Fibroblast of mammary gland (primary cell): ENCODE measurements at regions not wholly inside any gene's neighbourhood (a gene's known extent, or its start where the extent isn't known, plus 50 kb on each side); places are given as distances from the start of the nearest gene placed in this dataset.
"Not testable (repeated sequence)": the region's sequence is repeated elsewhere in the genome, so short reads cannot be mapped to it uniquely, and the experiment has no call there.

Source experiments
- DNase-seq: peaks from one replicate; pipeline ENCODE4 v3.0.0-alpha.2; 2010; ENCODE audit warnings: low read depth
- H3K4me3 ChIP-seq: 2 replicates; pipeline ENCODE4 v1.5.1; 2011; ENCODE audit warnings: low read depth, mild to moderate bottlenecking, low read length, moderate library complexity; ENCODE audit not compliant: control insufficient read depth
- TF ChIP-seq, protein P1 (sequence below): conservative IDR thresholded peaks from 2 replicates; pipeline ENCODE4 v1.5.1; 2011; ENCODE audit warnings: low read depth, low read length, inconsistent platforms; ENCODE audit not compliant: control insufficient read depth, insufficient read depth

DNA sequence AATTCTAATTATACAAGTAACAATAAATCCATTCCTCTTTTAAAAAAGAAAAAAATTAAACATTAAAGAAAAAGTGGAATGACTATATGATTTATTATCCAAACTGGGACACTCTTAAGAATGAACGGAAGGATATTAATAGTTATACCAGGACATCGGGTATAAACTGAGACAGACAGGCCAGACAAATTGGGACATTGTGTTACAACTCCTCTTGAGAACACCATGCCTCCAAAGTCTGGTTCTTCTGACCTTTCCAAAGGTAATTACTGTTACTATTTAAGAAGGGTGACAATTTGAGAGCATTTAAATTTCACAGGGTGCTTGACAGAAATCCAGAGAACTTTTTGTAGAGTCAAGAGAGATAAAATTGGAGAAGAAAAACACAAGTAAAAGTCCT is 132.1 kb upstream of the MARCHF11 start:
- no peak for DNase-seq
- TF ChIP-seq, protein P1, sequence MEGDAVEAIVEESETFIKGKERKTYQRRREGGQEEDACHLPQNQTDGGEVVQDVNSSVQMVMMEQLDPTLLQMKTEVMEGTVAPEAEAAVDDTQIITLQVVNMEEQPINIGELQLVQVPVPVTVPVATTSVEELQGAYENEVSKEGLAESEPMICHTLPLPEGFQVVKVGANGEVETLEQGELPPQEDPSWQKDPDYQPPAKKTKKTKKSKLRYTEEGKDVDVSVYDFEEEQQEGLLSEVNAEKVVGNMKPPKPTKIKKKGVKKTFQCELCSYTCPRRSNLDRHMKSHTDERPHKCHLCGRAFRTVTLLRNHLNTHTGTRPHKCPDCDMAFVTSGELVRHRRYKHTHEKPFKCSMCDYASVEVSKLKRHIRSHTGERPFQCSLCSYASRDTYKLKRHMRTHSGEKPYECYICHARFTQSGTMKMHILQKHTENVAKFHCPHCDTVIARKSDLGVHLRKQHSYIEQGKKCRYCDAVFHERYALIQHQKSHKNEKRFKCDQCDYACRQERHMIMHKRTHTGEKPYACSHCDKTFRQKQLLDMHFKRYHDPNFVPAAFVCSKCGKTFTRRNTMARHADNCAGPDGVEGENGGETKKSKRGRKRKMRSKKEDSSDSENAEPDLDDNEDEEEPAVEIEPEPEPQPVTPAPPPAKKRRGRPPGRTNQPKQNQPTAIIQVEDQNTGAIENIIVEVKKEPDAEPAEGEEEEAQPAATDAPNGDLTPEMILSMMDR: no peak
- no peak overlapping the region for H3K4me3 ChIP-seq

- H3K4me3 ChIP-seq: no peak overlapping the region
- DNase-seq: no peak
- TF ChIP-seq, protein P1: no peak
Measured at GRCh38 chr5:16306812-16307211, 127.2 kb upstream of the MARCHF11 start.

DNA sequence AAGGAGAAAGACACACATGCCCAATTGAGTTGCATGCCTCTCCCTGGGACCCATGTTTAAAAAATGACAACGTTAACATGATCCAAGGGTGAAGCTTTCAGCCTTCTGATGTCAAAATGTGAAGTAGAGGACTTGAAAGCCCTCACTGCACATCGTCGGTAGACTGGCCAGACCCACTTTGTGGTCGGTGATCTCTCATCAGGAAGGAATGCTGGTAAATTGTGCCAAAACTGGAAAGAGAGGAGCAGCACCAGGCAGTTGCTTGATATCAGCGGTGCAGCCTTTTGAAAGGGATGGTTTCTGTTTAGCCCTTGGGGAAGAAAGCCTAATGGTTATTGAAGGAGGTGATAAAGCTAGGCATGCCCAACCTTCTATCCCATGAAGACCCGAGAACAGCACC is 125.3 kb upstream of the MARCHF11 start:
- H3K4me3 ChIP-seq: no peak overlapping the region
- peak; percentile 0 for DNase-seq
- TF ChIP-seq, protein P1: no peak

DNA sequence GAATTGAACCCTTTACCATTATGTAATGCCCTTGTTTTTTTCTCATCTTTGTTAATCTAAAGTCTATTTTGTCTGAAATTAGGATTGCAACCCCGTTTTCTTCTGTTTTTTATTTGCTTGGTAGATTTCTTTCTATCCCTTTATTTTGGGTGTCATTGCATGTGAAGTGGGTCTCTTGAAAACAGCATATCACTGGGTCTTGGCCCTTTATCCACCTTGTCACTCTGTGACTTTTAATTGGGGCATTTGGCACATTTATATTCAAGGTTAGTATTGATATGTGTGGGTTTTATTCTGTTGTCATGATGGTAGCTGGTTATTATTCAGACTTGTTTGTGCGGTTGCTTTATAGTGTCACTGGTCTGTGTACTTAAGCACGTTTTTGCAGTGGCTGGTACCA is 117.4 kb upstream of the MARCHF11 start:
- TF ChIP-seq, protein P1: no peak
- DNase-seq: no peak
- H3K4me3 ChIP-seq: no peak overlapping the region

GRCh38 chr5:16291894-16292293 is 112.3 kb upstream of the MARCHF11 start:
- TF ChIP-seq, protein P1: no peak
- H3K4me3 ChIP-seq: no peak overlapping the region
- no peak for DNase-seq

DNA sequence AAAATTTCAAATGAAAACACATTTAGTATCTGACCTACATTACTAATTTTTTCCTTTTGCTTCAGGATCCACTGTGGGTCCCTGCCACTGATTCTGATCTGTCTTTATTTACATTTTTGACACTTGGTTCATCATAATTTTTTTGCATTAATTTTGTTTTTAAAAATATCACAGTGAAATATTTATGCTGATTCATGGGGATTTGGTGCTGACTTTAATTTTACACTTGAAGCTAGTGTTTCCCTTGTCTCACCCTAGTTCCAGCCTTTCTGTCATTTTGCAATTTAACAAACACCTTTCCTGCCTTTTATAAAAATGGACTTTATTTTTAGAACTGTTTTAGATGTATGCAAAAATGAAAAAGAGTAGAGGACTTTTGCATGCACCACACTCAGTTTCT is 111.9 kb upstream of the MARCHF11 start:
- TF ChIP-seq, protein P1: no peak
- DNase-seq: no peak
- no peak overlapping the region for H3K4me3 ChIP-seq

DNA sequence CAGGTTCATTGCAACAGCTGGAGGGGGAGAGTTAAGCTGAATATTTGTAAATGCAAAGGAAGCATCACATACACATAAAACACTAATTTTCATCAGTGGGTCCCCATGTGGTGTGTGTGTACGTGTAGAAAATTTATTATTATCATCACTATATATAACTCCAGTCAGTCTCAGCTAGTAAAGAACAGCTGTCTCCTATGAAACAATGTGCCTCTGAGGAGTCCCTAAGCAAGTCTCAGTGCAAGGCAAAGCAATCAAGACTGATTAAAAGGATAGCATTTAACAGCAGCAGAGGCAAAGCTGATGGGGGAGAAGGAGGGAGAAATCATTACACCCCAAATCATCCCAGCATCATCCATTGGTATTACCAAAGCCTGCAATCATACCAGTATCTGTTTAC is 104.2 kb upstream of the MARCHF11 start:
- no peak for DNase-seq
- no peak overlapping the region for H3K4me3 ChIP-seq
- TF ChIP-seq, protein P1: no peak

DNA sequence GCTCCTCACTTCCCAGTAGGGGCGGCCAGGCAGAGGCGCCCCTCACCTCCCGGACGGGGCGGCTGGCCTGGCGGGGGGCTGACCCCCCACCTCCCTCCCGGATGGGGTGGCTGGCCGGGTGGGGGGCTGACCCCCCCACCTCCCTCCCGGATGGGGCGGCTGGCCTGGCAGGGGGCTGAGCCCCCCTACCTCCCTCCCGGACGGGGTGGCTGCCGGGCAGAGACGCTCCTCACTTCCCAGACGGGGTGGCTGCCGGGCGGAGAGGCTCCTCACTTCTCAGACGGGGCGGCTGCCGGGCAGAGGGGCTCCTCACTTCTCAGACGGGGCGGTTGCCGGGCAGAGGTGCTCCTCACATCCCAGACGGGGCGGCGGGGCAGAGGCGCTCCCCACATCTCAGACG is 97.3 kb upstream of the MARCHF11 start:
- not testable (repeated sequence) for H3K4me3 ChIP-seq, DNase-seq
